ENCODE measurements at regions not wholly inside any gene's neighbourhood (a gene's known extent, or its start where the extent isn't known, plus 50 kb on each side); places are given as distances from the start of the nearest gene placed in this dataset.

- TF ChIP-seq POLR2A (IDR thresholded peaks at IDR 0.05; ENCODE audit: low read length) = no peak
- TF ChIP-seq GATA1 (IDR thresholded peaks at IDR 0.05; ENCODE audit: low read depth, low read length) = no peak
Measured at GRCh38 chr18:4986677-4987076, 210.4 kb downstream of the AKAIN1 start.

Data from erythroblast (primary cell).